MM.1S (cell line): ENCODE measurements at regions not wholly inside any gene's neighbourhood (a gene's known extent, or its start where the extent isn't known, plus 50 kb on each side); places are given as distances from the start of the nearest gene placed in this dataset.

ENCODE experiments used
- DNase-seq: peaks from one replicate; pipeline ENCODE4 v3.0.0-alpha.2; 2015
- H2AFZ ChIP-seq: fragments of 300-600 bp; sonication (generic); 2 replicates; pipeline ENCODE4 v1.6.0; 2016; ENCODE audit warnings: antibody characterized with exemption, low read length
- H3F3A ChIP-seq: fragments of 300-600 bp; sonication (generic); 2 replicates; pipeline ENCODE4 v1.6.1; 2016; ENCODE audit warnings: mild to moderate bottlenecking, antibody characterized with exemption, low read length, moderate library complexity, mixed read lengths; ENCODE audit not compliant: insufficient read depth
- H3K27ac ChIP-seq: fragments of 300-600 bp; sonication (generic); 2 replicates; pipeline ENCODE4 v1.5.1; 2016; ENCODE audit warnings: mild to moderate bottlenecking, low read length
- H3K27me3 ChIP-seq: fragments of 300-600 bp; sonication (generic); replicated peaks from 2 replicates; pipeline ENCODE4 v1.6.0; 2016; ENCODE audit warnings: low read length; ENCODE audit not compliant: insufficient read depth
- H3K36me3 ChIP-seq: fragments of 300-600 bp; sonication (generic); replicated peaks from 2 replicates; pipeline ENCODE4 v1.6.1; 2016; ENCODE audit warnings: mild to moderate bottlenecking, low read length, mixed read lengths; ENCODE audit not compliant: insufficient read depth
- H3K4me1 ChIP-seq: fragments of 300-600 bp; sonication (generic); 2 replicates; pipeline ENCODE4 v1.6.1; 2016; ENCODE audit warnings: low read length, mixed read lengths
- H3K4me2 ChIP-seq: fragments of 300-600 bp; sonication (generic); 2 replicates; pipeline ENCODE4 v1.6.0; 2016; ENCODE audit warnings: low read depth, low read length
- H3K4me3 ChIP-seq: fragments of 300-600 bp; sonication (generic); 2 replicates; pipeline ENCODE4 v1.5.1; 2016; ENCODE audit warnings: low read length, mixed read lengths
- H3K79me2 ChIP-seq: fragments of 300-600 bp; sonication (generic); 2 replicates; pipeline ENCODE4 v1.6.1; 2016; ENCODE audit warnings: mixed run types, low read length, mixed read lengths
- H3K9ac ChIP-seq: fragments of 300-600 bp; sonication (generic); 2 replicates; pipeline ENCODE4 v1.6.1; 2016; ENCODE audit warnings: low read length, mixed read lengths
- H3K9me2 ChIP-seq: fragments of 300-600 bp; sonication (generic); replicated peaks from 2 replicates; pipeline ENCODE4 v1.6.1; 2016; ENCODE audit warnings: mild to moderate bottlenecking, low read length, mixed read lengths; ENCODE audit not compliant: insufficient read depth
- H3K9me3 ChIP-seq: fragments of 300-600 bp; sonication (generic); replicated peaks from 2 replicates; pipeline ENCODE4 v1.6.1; 2016; ENCODE audit warnings: mild to moderate bottlenecking, low read length, mixed read lengths; ENCODE audit not compliant: insufficient read depth
- H4K20me1 ChIP-seq: fragments of 300-600 bp; sonication (generic); 2 replicates; pipeline ENCODE4 v1.6.1; 2016; ENCODE audit warnings: mild to moderate bottlenecking, low read length, moderate library complexity, mixed read lengths; ENCODE audit not compliant: insufficient read depth
- CTCF ChIP-seq: fragments of 300-600 bp; sonication (generic); IDR thresholded peaks from 2 replicates; pipeline ENCODE4 v1.5.1; 2016; ENCODE audit warnings: antibody characterized with exemption, low read length, mixed read lengths
- EZH2 ChIP-seq: fragments of 300-600 bp; sonication (generic); optimal IDR thresholded peaks from 2 replicates; pipeline ENCODE3; 2017; ENCODE audit warnings: low read depth, mild to moderate bottlenecking, antibody characterized with exemption, low read length, mixed read lengths
- EZH2phosphoT487 ChIP-seq: fragments of 300-600 bp; sonication (generic); IDR thresholded peaks from 2 replicates; pipeline ENCODE4 v1.6.1; 2018; ENCODE audit warnings: antibody characterized with exemption, low read length

- no peaks in the 10 kb centered on the region for H3F3A ChIP-seq
- no peak for TF ChIP-seq EZH2
- no peak for TF ChIP-seq CTCF
- TF ChIP-seq EZH2phosphoT487, result no peak
- H2AFZ ChIP-seq, result no peak overlapping the region
- no peak overlapping the region for H3K27ac ChIP-seq
- no peak overlapping the region for H3K4me2 ChIP-seq
- no peaks in the 10 kb centered on the region for H3K79me2 ChIP-seq
- no peaks in the 10 kb centered on the region for H4K20me1 ChIP-seq
- no peaks in the 10 kb centered on the region for H3K36me3 ChIP-seq
- no peak overlapping the region for H3K4me3 ChIP-seq
- no peaks in the 10 kb centered on the region for H3K4me1 ChIP-seq
- DNase-seq, result no peak
- no peak overlapping the region for H3K9ac ChIP-seq
- H3K27me3 ChIP-seq, result no peaks in the 10 kb centered on the region
- no peaks in the 10 kb centered on the region for H3K9me3 ChIP-seq
- H3K9me2 ChIP-seq, result no peaks in the 10 kb centered on the region
These were observed 115.7 kb upstream of the MAGEB16 start for GRCh38 chrX:35682476-35682875.

DNA sequence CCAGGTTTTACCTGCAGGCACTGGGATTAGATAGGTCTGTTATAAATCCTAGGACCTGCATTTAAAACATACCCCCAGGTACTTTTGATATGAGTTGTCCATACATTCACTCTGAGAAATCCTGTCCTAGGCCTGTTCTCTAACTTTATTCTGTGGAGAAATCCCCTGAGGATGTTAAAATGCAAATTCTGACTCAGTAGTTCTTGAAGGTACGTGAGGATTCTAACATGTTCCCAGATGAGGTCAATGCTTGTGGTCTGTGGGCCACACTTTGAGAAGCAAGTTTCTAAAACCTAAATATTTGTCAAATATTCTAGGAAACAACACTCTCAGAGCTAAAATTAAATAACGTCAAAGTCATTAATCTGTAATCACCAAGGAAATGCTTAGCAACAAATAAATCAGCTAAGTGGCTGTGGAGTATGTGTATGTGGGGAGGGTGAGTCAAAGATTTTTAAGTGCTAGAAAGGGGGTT, 101.3 kb upstream of the MAGEB16 start:
- Histone ChIP-seq H3K27ac (no peak overlapping the region), H3K9ac (no peak overlapping the region), H3K79me2 (no peaks in the 10 kb centered on the region), H3K9me2 (no peaks in the 10 kb centered on the region), H3K27me3 (no peaks in the 10 kb centered on the region), H3K4me1 (no peaks in the 10 kb centered on the region), H3F3A (no peaks in the 10 kb centered on the region), H4K20me1 (no peaks in the 10 kb centered on the region), H3K4me2 (no peak overlapping the region), H3K4me3 (no peak overlapping the region), H2AFZ (no peak overlapping the region), H3K36me3 (no peaks in the 10 kb centered on the region), H3K9me3 (no peaks in the 10 kb centered on the region)
- no peak for TF ChIP-seq EZH2phosphoT487
- TF ChIP-seq CTCF, result no peak
- no peak for DNase-seq

GRCh38 chrX:35699642-35700041, 98.5 kb upstream of the MAGEB16 start:
- DNase-seq, result no peak
- no peak overlapping the region for H2AFZ ChIP-seq
- no peaks in the 10 kb centered on the region for H3K36me3 ChIP-seq
- H3K4me1 ChIP-seq, result no peaks in the 10 kb centered on the region
- H3K9ac ChIP-seq, result no peak overlapping the region
- H3F3A ChIP-seq, result no peaks in the 10 kb centered on the region
- H3K27me3 ChIP-seq, result no peaks in the 10 kb centered on the region
- H3K4me3 ChIP-seq, result no peak overlapping the region
- no peaks in the 10 kb centered on the region for H3K9me2 ChIP-seq
- TF ChIP-seq EZH2phosphoT487, result no peak
- no peak for TF ChIP-seq EZH2
- no peak for TF ChIP-seq CTCF
- H3K4me2 ChIP-seq, result no peak overlapping the region
- H3K9me3 ChIP-seq, result no peaks in the 10 kb centered on the region
- H4K20me1 ChIP-seq, result no peaks in the 10 kb centered on the region
- H3K27ac ChIP-seq, result no peak overlapping the region
- H3K79me2 ChIP-seq, result no peaks in the 10 kb centered on the region
